ENCODE measurements at regions not wholly inside any gene's neighbourhood (a gene's known extent, or its start where the extent isn't known, plus 50 kb on each side); places are given as distances from the start of the nearest gene placed in this dataset.
"Not testable (repeated sequence)": the region's sequence is repeated elsewhere in the genome, so short reads cannot be mapped to it uniquely, and the experiment has no call there.

- no peak for DNase-seq (ENCODE audit: low spot score)
Measured at GRCh38 chr5:154546719-154547118, 68.7 kb upstream of the HAND1 start.

- no peak for DNase-seq (ENCODE audit: low spot score)
Measured at GRCh38 chr5:154544646-154545045, 66.6 kb upstream of the HAND1 start.

- peak; percentile 25 for DNase-seq (ENCODE audit: low spot score)
Measured at GRCh38 chr5:154543380-154543779, 65.4 kb upstream of the HAND1 start.

GRCh38 chr5:154542581-154542980, 64.6 kb upstream of the HAND1 start:
- no peak for DNase-seq (ENCODE audit: low spot score)

GRCh38 chr5:154542000-154542399, 64.0 kb upstream of the HAND1 start:
- no peak for DNase-seq (ENCODE audit: low spot score)

GRCh38 chr5:154541553-154541952, 63.5 kb upstream of the HAND1 start:
- DNase-seq (ENCODE audit: low spot score): no peak

GRCh38 chr5:154540600-154540999, 62.6 kb upstream of the HAND1 start:
- DNase-seq (ENCODE audit: low spot score): no peak

- no peak for DNase-seq (ENCODE audit: low spot score)
Measured at GRCh38 chr5:154538492-154538891, 60.5 kb upstream of the HAND1 start.

- DNase-seq (ENCODE audit: low spot score): not testable (repeated sequence)
Measured at GRCh38 chr5:154536439-154536838, 58.4 kb upstream of the HAND1 start.

- DNase-seq (ENCODE audit: low spot score): no peak
Measured at GRCh38 chr5:154535535-154535934, 57.5 kb upstream of the HAND1 start.

- no peak for DNase-seq (ENCODE audit: low spot score)
Measured at GRCh38 chr5:154534457-154535050, 56.5 kb upstream of the HAND1 start.

- DNase-seq (ENCODE audit: low spot score): no peak
Measured at GRCh38 chr5:154529282-154529681, 51.3 kb upstream of the HAND1 start.

- no peak for DNase-seq (ENCODE audit: low spot score)
Measured at GRCh38 chr5:154528005-154528594, 50.1 kb upstream of the HAND1 start.
